GM12874 (cell line): ENCODE measurements at regions not wholly inside any gene's neighbourhood (a gene's known extent, or its start where the extent isn't known, plus 50 kb on each side); places are given as distances from the start of the nearest gene placed in this dataset.

Experiments
- TF ChIP-seq, protein P1 (sequence below): IDR thresholded peaks from 2 replicates; pipeline ENCODE4 v1.5.1; 2011; ENCODE audit warnings: low read depth, mild to moderate bottlenecking, control low read depth, low read length, moderate library complexity; ENCODE audit not compliant: insufficient read depth

DNA sequence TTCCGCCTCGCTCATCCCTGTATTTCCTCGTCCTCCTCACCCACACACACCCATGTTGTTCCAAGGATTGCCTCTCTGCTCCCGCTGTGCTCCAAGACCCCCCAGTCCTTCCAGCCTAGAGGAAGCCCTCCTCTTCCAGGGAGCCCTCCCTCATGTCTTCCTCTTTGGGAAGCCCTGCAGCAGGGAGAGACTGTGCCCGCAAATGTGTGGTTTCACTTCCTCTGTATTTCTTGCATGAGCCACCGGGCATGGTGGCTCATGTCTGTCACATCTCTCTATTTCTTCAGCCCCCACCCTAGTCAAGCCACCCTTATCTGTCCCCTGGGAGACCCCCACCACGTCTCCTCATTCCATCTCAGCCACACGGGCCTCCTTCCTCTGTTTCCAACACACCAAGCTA lies 57.5 kb upstream of the PAX7 start:
- TF ChIP-seq, protein P1, sequence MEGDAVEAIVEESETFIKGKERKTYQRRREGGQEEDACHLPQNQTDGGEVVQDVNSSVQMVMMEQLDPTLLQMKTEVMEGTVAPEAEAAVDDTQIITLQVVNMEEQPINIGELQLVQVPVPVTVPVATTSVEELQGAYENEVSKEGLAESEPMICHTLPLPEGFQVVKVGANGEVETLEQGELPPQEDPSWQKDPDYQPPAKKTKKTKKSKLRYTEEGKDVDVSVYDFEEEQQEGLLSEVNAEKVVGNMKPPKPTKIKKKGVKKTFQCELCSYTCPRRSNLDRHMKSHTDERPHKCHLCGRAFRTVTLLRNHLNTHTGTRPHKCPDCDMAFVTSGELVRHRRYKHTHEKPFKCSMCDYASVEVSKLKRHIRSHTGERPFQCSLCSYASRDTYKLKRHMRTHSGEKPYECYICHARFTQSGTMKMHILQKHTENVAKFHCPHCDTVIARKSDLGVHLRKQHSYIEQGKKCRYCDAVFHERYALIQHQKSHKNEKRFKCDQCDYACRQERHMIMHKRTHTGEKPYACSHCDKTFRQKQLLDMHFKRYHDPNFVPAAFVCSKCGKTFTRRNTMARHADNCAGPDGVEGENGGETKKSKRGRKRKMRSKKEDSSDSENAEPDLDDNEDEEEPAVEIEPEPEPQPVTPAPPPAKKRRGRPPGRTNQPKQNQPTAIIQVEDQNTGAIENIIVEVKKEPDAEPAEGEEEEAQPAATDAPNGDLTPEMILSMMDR: no peak

DNA sequence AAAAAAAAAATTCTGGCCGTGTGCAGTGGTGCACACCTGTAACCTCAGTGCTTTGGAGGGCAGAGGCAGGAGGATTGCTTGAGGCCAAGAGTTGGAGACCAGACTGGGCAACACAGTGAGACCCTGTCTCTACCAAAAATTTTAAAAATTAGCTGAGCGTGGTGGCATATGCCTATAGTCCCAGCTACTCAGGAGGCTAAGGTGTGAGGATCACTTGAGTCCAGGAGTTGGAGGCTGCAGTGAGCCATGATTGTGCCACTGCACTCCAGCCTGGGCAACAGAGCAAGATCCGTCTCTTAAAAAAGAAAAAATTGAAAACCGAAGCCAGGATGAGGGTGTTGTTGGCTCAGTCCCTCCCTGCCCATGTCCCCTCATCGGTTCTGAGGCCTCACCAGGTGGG lies 55.9 kb upstream of the PAX7 start:
- TF ChIP-seq, protein P1: no peak

DNA sequence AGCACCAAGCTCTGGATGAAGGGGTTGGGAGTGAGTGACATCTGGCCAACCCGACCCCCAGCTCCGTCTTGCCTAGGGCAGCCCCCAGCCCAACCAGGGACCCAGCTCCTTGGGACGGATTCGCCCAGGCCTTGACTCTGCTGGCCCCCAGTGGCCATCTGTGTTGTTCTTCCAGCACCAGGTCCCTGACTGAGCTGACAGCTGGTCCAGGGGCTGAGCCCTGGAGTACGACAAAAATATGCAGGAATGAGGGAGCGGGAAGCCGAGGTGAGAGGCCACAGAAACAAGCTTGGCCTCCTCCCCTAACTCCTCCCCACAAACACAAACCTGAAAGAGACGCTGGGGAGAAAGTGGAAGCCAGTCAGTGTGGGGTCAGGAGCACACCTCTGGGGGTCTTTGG lies 55.0 kb upstream of the PAX7 start:
- TF ChIP-seq, protein P1: peak; percentile 92

DNA sequence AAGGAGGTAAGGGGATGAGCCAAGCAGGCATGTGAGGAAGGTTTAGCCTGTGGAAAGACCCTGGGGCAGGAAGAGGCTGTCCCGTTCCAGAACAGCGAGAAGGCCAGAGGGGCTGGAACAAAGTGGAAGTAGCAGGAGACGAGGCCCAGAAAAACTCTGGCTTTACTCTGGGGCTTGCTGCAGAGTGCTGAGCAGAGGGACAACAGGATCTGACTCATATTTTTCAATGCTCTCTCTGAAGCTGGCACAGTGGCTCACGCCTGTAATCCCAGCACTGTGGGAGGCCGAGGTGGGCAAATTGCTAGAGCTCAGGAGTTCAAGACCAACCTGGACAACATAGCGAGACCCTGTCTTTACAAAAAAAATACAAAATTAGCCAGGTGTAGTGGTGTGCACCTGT lies 52.4 kb upstream of the PAX7 start:
- TF ChIP-seq, protein P1: no peak

- TF ChIP-seq, protein P1: no peak
Observed at GRCh38 chr1:18580047-18580446, 50.6 kb upstream of the PAX7 start.

- TF ChIP-seq, protein P1: no peak
Observed at GRCh38 chr1:18580691-18581419, 49.8 kb upstream of the PAX7 start.
